Islet precursor cell (in vitro differentiated cells): ENCODE measurements at regions not wholly inside any gene's neighbourhood (a gene's known extent, or its start where the extent isn't known, plus 50 kb on each side); places are given as distances from the start of the nearest gene placed in this dataset.

ENCODE experiments used
- DNase-seq: peaks from one replicate; pipeline ENCODE4 v3.0.0-alpha.2; 2018

GRCh38 chr10:130987401-130987800 is 324.1 kb downstream of the TCERG1L start:
- no peak for DNase-seq

- no peak for DNase-seq
Measured at GRCh38 chr10:130989670-130990232, 321.8 kb downstream of the TCERG1L start.

GRCh38 chr10:130990486-130990885 is 321.0 kb downstream of the TCERG1L start:
- DNase-seq = no peak

- DNase-seq = no peak
Measured at GRCh38 chr10:130992802-130993523, 318.6 kb downstream of the TCERG1L start.

- DNase-seq = no peak
Measured at GRCh38 chr10:130993612-130994011, 317.9 kb downstream of the TCERG1L start.

GRCh38 chr10:130994191-130994590 is 317.3 kb downstream of the TCERG1L start:
- no peak for DNase-seq

GRCh38 chr10:130994845-130995244 is 316.7 kb downstream of the TCERG1L start:
- no peak for DNase-seq

GRCh38 chr10:130997267-130998045 is 314.1 kb downstream of the TCERG1L start:
- DNase-seq = peak; percentile 14

- DNase-seq = peak; percentile 22
Measured at GRCh38 chr10:130998046-130998435, 313.5 kb downstream of the TCERG1L start.

GRCh38 chr10:130998642-130999041 is 312.9 kb downstream of the TCERG1L start:
- DNase-seq = peak; percentile 31

GRCh38 chr10:130999376-131000202 is 311.9 kb downstream of the TCERG1L start:
- peak; percentile 45 for DNase-seq

GRCh38 chr10:131000244-131000643 is 311.3 kb downstream of the TCERG1L start:
- peak; percentile 10 for DNase-seq

- peak; percentile 23 for DNase-seq
Measured at GRCh38 chr10:131000743-131001142, 310.8 kb downstream of the TCERG1L start.

- DNase-seq = peak; percentile 22
Measured at GRCh38 chr10:131001438-131001837, 310.1 kb downstream of the TCERG1L start.

GRCh38 chr10:131002031-131002861 is 309.3 kb downstream of the TCERG1L start:
- DNase-seq = peak; percentile 37

- DNase-seq = peak; percentile 31
Measured at GRCh38 chr10:131003455-131003854, 308.1 kb downstream of the TCERG1L start.

GRCh38 chr10:131004276-131004675 is 307.2 kb downstream of the TCERG1L start:
- no peak for DNase-seq

- peak; percentile 20 for DNase-seq
Measured at GRCh38 chr10:131006458-131007256, 304.9 kb downstream of the TCERG1L start.

- no peak for DNase-seq
Measured at GRCh38 chr10:131009791-131010190, 301.7 kb downstream of the TCERG1L start.

- DNase-seq = no peak
Measured at GRCh38 chr10:131010965-131011575, 300.5 kb downstream of the TCERG1L start.
